ENCODE measurements at regions not wholly inside any gene's neighbourhood (a gene's known extent, or its start where the extent isn't known, plus 50 kb on each side); places are given as distances from the start of the nearest gene placed in this dataset.

DNA sequence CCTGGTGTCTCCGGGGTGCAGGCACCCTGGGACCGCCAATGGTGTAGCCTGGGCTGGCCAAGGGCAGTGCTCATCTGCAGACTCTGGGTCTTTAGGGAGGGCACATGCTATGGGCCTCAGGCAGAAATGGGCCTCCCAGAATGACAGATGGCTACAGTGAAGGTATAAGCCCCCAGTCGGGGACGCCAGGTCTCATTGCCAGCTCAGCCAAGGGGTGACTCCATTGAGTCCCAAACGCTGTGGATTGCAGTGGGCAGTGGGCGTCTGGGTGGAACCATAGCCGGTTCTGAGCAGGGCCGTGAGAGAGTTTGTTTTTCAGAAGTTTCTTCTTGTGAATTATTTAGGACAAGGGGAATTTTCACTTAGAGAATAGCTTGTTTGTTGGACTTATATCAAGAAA is 516.9 kb downstream of the TBC1D22A start:
- no peak for DNase-seq (ENCODE audit: low read depth in 2 of 2)

DNA sequence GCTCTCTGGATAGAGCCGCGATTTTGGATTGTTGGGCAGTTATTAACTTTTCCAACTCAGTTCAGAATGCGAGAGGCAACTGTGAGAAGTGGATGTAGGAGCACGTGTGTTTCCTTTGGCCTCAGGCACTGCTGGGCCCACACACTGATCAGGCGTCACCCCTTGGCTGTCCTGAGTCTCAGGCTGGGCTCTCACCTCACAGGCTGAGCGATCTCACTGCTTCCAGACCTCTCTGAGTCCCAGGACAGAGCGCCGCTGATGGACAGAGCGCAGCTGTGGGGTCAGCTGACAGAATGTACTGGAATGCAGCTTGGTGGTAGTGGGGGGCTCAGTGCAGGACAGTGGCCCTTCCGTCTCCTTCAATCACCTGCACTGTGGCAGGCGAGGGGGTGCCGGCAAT is 516.2 kb downstream of the TBC1D22A start:
- DNase-seq (ENCODE audit: low read depth in 2 of 2), result no peak

GRCh38 chr22:47277531-47277930 is 515.1 kb downstream of the TBC1D22A start:
- no peak for DNase-seq (ENCODE audit: low read depth in 2 of 2)

- no peak for DNase-seq (ENCODE audit: low read depth in 2 of 2)
These were observed 514.5 kb downstream of the TBC1D22A start for GRCh38 chr22:47276991-47277390.

- no peak for DNase-seq (ENCODE audit: low read depth in 2 of 2)
These were observed 514.0 kb downstream of the TBC1D22A start for GRCh38 chr22:47276450-47276820.

DNA sequence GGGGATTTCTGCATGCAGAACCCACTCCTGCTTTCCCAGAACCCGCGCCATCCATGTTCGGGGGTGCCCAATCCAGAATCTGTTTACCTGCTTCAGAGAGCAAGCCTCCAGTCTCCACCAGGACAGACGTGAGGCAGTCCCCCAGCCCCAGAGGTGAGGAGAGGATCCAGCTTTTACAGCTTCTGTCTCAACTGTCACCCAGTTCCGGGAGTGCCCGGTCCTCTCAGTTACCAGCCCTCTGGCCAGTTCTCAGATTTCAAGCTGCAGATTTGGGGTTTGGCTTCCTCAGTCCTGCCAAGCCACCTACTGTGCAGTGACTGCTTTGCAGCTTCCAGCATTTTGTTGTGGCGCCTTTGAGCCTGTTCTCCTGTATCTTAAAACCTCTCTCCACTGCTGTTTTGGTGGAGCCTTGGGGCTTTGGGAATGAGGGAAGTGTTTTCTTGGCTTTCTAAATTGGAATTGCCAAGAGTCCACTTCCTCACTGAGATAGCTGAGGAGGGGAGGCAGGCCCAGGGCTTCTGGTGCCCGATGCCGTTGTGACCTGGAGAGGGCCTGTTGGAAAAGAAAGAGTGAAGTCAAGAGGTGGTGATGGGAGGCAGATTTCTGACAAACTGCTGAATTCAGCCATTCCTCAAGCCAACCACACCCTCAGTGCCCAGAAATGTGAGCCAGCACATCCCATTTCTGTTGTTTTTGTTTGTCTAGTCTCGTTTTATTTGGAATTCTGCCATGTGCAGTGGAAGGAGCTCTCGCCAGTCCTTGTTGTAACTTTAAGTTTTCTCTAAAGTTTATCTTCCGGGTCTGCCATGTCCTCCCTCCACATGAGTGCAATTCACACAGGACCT is 513.4 kb downstream of the TBC1D22A start:
- no peak for DNase-seq (ENCODE audit: low read depth in 2 of 2)

DNA sequence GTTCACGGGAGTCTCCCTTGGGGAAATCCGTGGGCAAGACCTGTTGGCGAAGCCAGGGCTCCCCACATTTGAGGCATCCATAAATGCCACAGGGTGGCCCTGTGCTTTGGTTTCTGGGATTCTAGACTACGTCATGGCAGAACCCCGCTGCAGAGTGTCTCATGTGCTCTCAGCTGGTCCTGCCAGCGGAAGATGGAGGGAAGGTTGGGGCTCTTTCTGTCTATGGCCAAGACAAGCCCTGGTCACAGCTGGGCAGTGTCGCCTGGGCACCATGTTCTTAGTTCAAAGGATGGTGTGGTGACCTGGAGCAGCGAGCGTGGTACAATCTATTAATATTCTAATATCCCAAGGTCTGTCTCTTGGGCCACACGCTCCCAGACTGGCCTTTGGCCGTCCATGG is 511.7 kb downstream of the TBC1D22A start:
- DNase-seq (ENCODE audit: low read depth in 2 of 2), result no peak

GRCh38 chr22:47270463-47271135 is 508.1 kb downstream of the TBC1D22A start:
- DNase-seq (ENCODE audit: low read depth in 2 of 2), result no peak

DNA sequence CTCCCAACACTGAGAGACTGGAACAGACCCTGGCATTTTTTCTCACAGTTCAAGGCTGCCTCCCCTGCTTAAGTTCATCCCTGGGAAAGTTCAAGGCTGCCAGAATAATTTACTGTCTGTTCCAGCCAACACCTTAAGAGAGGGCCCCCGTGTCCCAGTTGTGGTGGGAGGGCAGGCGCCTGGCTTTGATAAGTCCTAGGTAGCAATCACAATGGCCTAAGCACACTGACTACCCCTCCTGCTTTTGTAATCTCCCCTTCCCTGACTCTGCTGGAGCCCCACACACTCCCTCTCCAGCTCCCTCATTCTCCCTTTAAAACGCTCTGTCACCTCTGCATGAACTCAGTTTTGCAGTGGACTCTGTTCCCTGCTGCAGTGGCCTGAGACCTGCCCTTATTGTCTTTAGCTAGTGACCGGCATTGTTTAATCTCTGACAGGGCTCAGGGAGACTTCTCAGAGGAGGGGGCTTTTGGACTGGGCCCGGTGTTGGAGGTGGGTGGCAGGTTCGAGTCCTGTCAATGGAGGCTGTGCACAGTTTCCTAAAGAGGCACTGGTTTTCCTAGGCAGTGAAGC is 507.2 kb downstream of the TBC1D22A start:
- no peak for DNase-seq (ENCODE audit: low read depth in 2 of 2)

- no peak for DNase-seq (ENCODE audit: low read depth in 2 of 2)
These were observed 505.2 kb downstream of the TBC1D22A start for GRCh38 chr22:47267513-47268282.

- no peak for DNase-seq (ENCODE audit: low read depth in 2 of 2)
These were observed 503.9 kb downstream of the TBC1D22A start for GRCh38 chr22:47266329-47266728.

DNA sequence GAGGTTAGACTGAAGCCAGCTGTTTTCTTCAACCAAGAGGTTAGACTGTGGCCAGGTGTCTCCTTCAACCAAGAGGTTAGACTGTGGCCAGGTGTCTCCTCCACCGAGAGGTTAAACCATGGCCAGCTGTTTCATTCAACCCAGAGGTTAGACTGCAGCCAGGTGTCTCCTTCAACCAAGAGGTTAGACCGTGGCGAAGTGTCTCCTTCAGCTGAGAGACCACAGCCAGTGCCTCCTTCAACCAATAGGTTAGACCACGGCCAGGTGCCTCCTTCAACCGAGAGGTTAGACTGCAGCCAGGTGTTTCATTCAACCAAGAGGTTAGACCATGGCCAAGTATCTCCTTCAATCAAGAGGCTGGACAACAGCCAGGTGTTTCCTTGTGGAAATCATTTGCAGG is 498.1 kb downstream of the TBC1D22A start:
- DNase-seq (ENCODE audit: low read depth in 2 of 2), result no peak

- DNase-seq (ENCODE audit: low read depth in 2 of 2), result no peak
These were observed 497.5 kb downstream of the TBC1D22A start for GRCh38 chr22:47259990-47260389.

GRCh38 chr22:47259049-47259448 is 496.6 kb downstream of the TBC1D22A start:
- DNase-seq (ENCODE audit: low read depth in 2 of 2), result no peak

DNA sequence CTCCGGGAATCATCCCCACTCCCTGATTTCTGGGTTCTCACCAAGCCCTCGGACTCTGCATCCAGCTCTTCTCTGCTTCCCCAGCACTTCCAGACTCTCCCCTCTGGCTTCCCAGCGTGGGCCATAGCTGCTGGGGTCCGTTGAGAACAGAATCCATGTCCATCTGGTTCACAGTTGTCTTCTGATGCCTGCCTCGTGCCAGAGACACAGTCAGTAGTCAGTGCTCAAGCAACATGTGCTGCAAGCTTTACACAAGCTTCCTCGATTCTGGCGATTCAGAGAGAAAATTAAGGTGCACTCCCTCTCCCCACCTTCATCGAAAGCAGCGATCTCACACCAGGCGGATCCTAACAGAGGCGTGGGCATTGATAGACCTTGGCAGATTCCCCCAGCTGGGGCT is 495.5 kb downstream of the TBC1D22A start:
- no peak for DNase-seq (ENCODE audit: low read depth in 2 of 2)

DNA sequence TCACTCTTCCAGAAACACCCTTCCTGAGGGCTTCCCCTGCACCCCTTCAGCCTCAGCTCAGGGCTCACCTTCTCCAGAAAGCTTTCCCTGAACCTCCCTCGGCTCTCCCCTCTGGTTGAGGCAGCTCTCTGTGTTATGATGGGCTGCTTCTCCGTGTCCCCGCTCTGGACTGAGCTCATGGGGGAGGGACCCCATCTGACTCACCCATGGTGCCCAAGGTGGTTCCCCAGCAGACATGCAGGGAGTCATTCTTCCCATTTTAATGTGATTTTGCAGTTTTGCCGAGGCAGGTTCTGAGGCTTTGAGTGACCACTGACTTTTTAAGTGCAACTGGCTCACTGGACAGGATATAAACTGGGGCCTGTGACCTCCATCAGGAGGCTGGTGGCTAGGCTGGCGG is 495.1 kb downstream of the TBC1D22A start:
- DNase-seq (ENCODE audit: low read depth in 2 of 2), result no peak

GRCh38 chr22:47251911-47252310 is 489.5 kb downstream of the TBC1D22A start:
- no peak for DNase-seq (ENCODE audit: low read depth in 2 of 2)

GRCh38 chr22:47250995-47251765 is 488.7 kb downstream of the TBC1D22A start:
- DNase-seq (ENCODE audit: low read depth in 2 of 2), result no peak

GRCh38 chr22:47249370-47249928 is 487.0 kb downstream of the TBC1D22A start:
- DNase-seq (ENCODE audit: low read depth in 2 of 2), result no peak

DNA sequence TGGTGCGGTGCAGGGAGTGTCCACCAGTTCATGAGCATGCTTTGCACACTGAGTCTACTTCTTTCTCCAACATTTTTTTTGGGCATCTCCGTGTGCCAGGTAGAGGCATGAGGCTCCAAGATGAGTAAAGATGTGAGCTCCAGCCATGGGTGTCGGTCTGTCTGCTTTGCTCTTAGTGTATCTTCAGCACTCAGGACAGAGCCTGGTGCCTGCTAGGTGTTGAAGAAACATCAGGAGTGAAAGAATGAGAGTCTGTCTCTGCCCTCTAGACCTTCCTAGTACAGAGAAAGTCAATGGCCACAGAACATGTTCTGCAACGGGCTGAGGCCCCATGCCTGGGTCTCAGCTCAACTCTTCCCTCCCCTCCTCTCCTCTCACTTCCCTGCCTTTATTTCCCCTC is 486.5 kb downstream of the TBC1D22A start:
- no peak for DNase-seq (ENCODE audit: low read depth in 2 of 2)

DNA sequence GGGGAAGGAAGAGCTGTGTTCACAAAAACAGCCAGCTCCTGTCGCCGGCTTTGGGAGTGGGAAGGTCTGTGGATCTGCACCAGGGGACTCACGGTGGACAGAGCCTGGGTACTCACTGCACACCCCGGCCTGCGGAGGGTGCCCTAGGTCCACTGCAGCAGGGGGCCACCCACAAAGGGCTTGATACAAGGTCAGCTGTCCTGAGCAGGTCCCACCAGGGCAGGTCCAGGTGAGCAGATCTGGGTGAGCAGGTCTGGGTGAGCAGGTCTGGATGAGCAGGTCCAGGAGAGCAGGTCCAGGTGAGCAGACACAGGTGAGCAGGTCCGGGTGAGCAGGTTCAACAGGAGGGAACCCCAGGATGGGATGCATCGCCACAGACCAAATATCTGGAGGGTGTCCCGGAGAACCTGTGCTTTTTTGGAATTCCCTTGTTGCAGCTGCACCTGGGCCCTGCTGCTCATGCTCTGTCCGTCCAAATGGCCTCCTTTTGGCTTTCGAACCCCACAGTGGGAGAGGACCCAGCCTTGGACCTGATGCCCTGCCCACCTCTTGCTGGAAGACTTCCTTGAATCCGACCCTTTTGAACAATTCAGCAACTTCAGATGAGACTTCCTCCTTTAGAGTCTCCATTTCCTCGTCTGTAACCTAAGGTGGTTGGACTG is 485.3 kb downstream of the TBC1D22A start:
- DNase-seq (ENCODE audit: low read depth in 2 of 2), result no peak
